H9 (cell line): ENCODE measurements at regions not wholly inside any gene's neighbourhood (a gene's known extent, or its start where the extent isn't known, plus 50 kb on each side); places are given as distances from the start of the nearest gene placed in this dataset.
"Not testable (repeated sequence)": the region's sequence is repeated elsewhere in the genome, so short reads cannot be mapped to it uniquely, and the experiment has no call there.

Experiments
- DNase-seq: peaks from one replicate; pipeline ENCODE4 v3.0.0-alpha.2; 2017
- H2AFZ ChIP-seq: one replicate; pipeline ENCODE4 v1.6.1; 2013; ENCODE audit warnings: mild to moderate bottlenecking, low read length, control low read depth, moderate library complexity
- H2AK5ac ChIP-seq: 2 replicates; pipeline ENCODE4 v1.6.1; 2013; ENCODE audit warnings: low read length, control low read depth, mixed read lengths; ENCODE audit not compliant: insufficient read length
- H2BK120ac ChIP-seq: one replicate; pipeline ENCODE4 v1.6.1; 2013; ENCODE audit warnings: low read depth, mild to moderate bottlenecking, low read length, control low read depth, inconsistent platforms; ENCODE audit not compliant: poor library complexity, severe bottlenecking
- H2BK12ac ChIP-seq: 2 replicates; pipeline ENCODE4 v1.6.1; 2013; ENCODE audit warnings: low read length, control low read depth, mixed read lengths, low read depth; ENCODE audit not compliant: insufficient read length
- H2BK15ac ChIP-seq: 2 replicates; pipeline ENCODE4 v1.6.1; 2013; ENCODE audit warnings: low read depth, low read length, control low read depth
- H2BK20ac ChIP-seq: one replicate; pipeline ENCODE4 v1.6.1; 2013; ENCODE audit warnings: low read depth, mild to moderate bottlenecking, low read length, control low read depth, inconsistent platforms; ENCODE audit not compliant: poor library complexity, severe bottlenecking
- H2BK5ac ChIP-seq: 2 replicates; pipeline ENCODE4 v1.6.1; 2013; ENCODE audit warnings: low read length, control low read depth, mixed read lengths; ENCODE audit not compliant: insufficient read length
- H3K14ac ChIP-seq: 2 replicates; pipeline ENCODE4 v1.6.1; 2013; ENCODE audit warnings: low read length, control low read depth; ENCODE audit not compliant: insufficient read depth
- H3K18ac ChIP-seq: 2 replicates; pipeline ENCODE4 v1.6.1; 2013; ENCODE audit warnings: low read depth, mild to moderate bottlenecking, mixed read lengths, low read length, control low read depth; ENCODE audit not compliant: insufficient read length
- H3K23ac ChIP-seq: 2 replicates; pipeline ENCODE4 v1.6.1; 2013; ENCODE audit warnings: low read length, control low read depth, mixed read lengths, low read depth; ENCODE audit not compliant: insufficient read length
- H3K23me2 ChIP-seq: 2 replicates; pipeline ENCODE4 v1.6.1; 2013; ENCODE audit warnings: low read depth, mild to moderate bottlenecking, mixed read lengths, low read length, control low read depth; ENCODE audit not compliant: insufficient read length, poor library complexity, severe bottlenecking
- H3K27ac ChIP-seq: 2 replicates; pipeline ENCODE4 v1.5.1; 2013; ENCODE audit warnings: low read length, control low read depth, mixed read lengths, low read depth; ENCODE audit not compliant: insufficient read length
- H3K27me3 ChIP-seq: 2 replicates; pipeline ENCODE4 v1.6.1; 2013; ENCODE audit warnings: low read length, control low read depth, inconsistent platforms; ENCODE audit not compliant: insufficient read depth
- H3K4ac ChIP-seq: 2 replicates; pipeline ENCODE4 v1.6.1; 2013; ENCODE audit warnings: low read depth, mild to moderate bottlenecking, control low read depth, inconsistent platforms, low read length, moderate library complexity
- H3K4me1 ChIP-seq: 2 replicates; pipeline ENCODE4 v1.6.1; 2013; ENCODE audit warnings: low read length, control low read depth, inconsistent platforms; ENCODE audit not compliant: insufficient read depth
- H3K4me2 ChIP-seq: 2 replicates; pipeline ENCODE4 v1.6.1; 2013; ENCODE audit warnings: low read length, control low read depth, mixed read lengths; ENCODE audit not compliant: insufficient read length, insufficient read depth
- H3K56ac ChIP-seq: 2 replicates; pipeline ENCODE4 v1.6.1; 2013; ENCODE audit warnings: low read depth, mild to moderate bottlenecking, mixed read lengths, low read length, control low read depth; ENCODE audit not compliant: insufficient read length
- H3K79me1 ChIP-seq: 2 replicates; pipeline ENCODE4 v1.6.1; 2013; ENCODE audit warnings: low read depth, mild to moderate bottlenecking, moderate library complexity, low read length, control low read depth, inconsistent platforms; ENCODE audit not compliant: insufficient read depth, poor library complexity, severe bottlenecking
- H3K79me2 ChIP-seq: 2 replicates; pipeline ENCODE4 v1.6.1; 2013; ENCODE audit warnings: low read length, control low read depth, inconsistent platforms; ENCODE audit not compliant: insufficient read depth
- H3K9ac ChIP-seq: 2 replicates; pipeline ENCODE4 v1.6.1; 2013; ENCODE audit warnings: low read length, control low read depth, mixed read lengths; ENCODE audit not compliant: insufficient read length; ENCODE audit errors: extremely low read depth
- H3K9me3 ChIP-seq: one replicate; pipeline ENCODE4 v1.6.1; 2013; ENCODE audit warnings: low read depth, low read length, inconsistent platforms; ENCODE audit not compliant: control insufficient read depth
- H3T11ph ChIP-seq: one replicate; pipeline ENCODE4 v1.6.1; 2013; ENCODE audit warnings: mild to moderate bottlenecking, low read length, control low read depth, inconsistent platforms
- H4K20me1 ChIP-seq: one replicate; pipeline ENCODE4 v1.6.1; 2013; ENCODE audit not compliant: control insufficient read depth, insufficient read length, insufficient read depth
- H4K5ac ChIP-seq: 2 replicates; pipeline ENCODE4 v1.6.1; 2013; ENCODE audit warnings: low read depth, mild to moderate bottlenecking, mixed read lengths, low read length, control low read depth; ENCODE audit not compliant: insufficient read length
- H4K8ac ChIP-seq: replicated peaks from 2 replicates; pipeline ENCODE4 v1.6.1; 2013; ENCODE audit warnings: low read length, control low read depth, mixed read lengths, low read depth; ENCODE audit not compliant: insufficient read length
- H4K91ac ChIP-seq: 2 replicates; pipeline ENCODE4 v1.6.1; 2013; ENCODE audit warnings: low read depth, mild to moderate bottlenecking, moderate library complexity, mixed read lengths, low read length, control low read depth; ENCODE audit not compliant: insufficient read length
- H3K27ac Mint-ChIP-seq, 3 experiments: 2 replicates in 2 of 3; 3 replicates in 1 of 3; pipeline ENCODE4 v1.8.0; 2020 to 2021; ENCODE audit warnings: mixed read lengths in 3 of 3, mild to moderate bottlenecking in 1 of 3, moderate library complexity in 1 of 3
- H3K27me3 Mint-ChIP-seq: 2 replicates; pipeline ENCODE4 v1.8.0; 2021; ENCODE audit warnings: low read depth, mild to moderate bottlenecking, moderate library complexity, mixed read lengths
- H3K36me3 Mint-ChIP-seq, 3 experiments: 2 replicates in 2 of 3; 3 replicates in 1 of 3; pipeline ENCODE4 v1.8.0; 2020 to 2021; ENCODE audit warnings: low read depth in 3 of 3, mixed read lengths in 3 of 3; ENCODE audit not compliant: insufficient read depth in 1 of 3
- H3K4me1 Mint-ChIP-seq, 2 experiments: 2 replicates each; pipeline ENCODE4 v1.8.0; 2020; ENCODE audit warnings: mixed read lengths in 2 of 2
- H3K4me3 Mint-ChIP-seq, 2 experiments: 2 replicates in 1 of 2; 3 replicates in 1 of 2; pipeline ENCODE4 v1.8.0; 2020 to 2021; ENCODE audit warnings: mild to moderate bottlenecking in 2 of 2, mixed read lengths in 2 of 2, moderate library complexity in 1 of 2
- H3K9me3 Mint-ChIP-seq, 2 experiments: 2 replicates in 1 of 2; 3 replicates in 1 of 2; pipeline ENCODE4 v1.8.0; 2020; ENCODE audit warnings: mild to moderate bottlenecking in 2 of 2, mixed read lengths in 2 of 2, moderate library complexity in 1 of 2
- WGBS: extraction: QIAGEN DNeasy Blood & Tissue Kit; methylation state at CpG from one replicate; pipeline ENCODE4 v1.1.7; 2013; ENCODE audit warnings: missing lambda C conversion rate, low lambda C conversion rate, mixed read lengths; ENCODE audit not compliant: insufficient read length; ENCODE audit errors: extremely low coverage; 5-methylcytosine and 5-hydroxymethylcytosine counted together

DNA sequence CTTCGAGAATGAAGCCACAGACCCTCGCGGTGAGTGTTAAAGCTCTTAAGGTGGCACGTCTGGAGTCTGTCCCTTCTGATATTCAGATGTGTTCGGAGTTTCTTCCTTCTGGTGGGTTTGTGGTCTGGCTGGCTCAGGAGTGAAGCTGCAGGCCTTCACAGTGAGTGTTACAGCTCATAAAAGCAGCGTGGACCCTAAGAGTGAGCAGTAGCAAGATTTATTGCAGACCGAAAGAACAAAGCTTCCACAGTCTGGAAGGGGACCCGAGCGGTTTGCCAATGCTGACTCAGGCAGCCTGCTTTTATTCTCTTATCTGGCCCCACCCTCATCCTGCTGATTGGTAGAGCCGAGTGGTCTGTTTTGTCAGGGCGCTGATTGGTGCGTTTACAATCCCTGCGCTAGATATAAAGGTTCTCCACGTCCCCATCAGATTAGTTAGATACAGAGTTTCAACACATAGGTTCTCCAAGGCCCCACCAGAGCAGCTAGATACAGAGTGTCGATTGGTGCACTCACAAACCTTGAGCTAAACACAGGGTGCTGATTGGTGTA is 758.1 kb downstream of the SLC6A15 start:
- H3K23me2 ChIP-seq, H3K36me3 Mint-ChIP-seq, H3K4me2 ChIP-seq, H2AK5ac ChIP-seq, H2BK5ac ChIP-seq, H3K4me3 Mint-ChIP-seq, H3K56ac ChIP-seq, H4K8ac ChIP-seq, H3K4me1 ChIP-seq, H3K9ac ChIP-seq, H3K9me3 ChIP-seq, H3K14ac ChIP-seq, H3K79me1 ChIP-seq, H2BK15ac ChIP-seq, H3K4ac ChIP-seq, H3K23ac ChIP-seq, H3K79me2 ChIP-seq, H2AFZ ChIP-seq, H3K27me3 ChIP-seq, H3K27me3 Mint-ChIP-seq, H3K9me3 Mint-ChIP-seq, H4K20me1 ChIP-seq, H4K91ac ChIP-seq, H3K18ac ChIP-seq, DNase-seq, H4K5ac ChIP-seq, H3K27ac ChIP-seq, H2BK120ac ChIP-seq, H2BK20ac ChIP-seq, H3K4me1 Mint-ChIP-seq, H3T11ph ChIP-seq, H2BK12ac ChIP-seq, H3K27ac Mint-ChIP-seq: not testable (repeated sequence)
- no CpG with 5 or more reads among the region's 15 CpGs for WGBS
